SU-DHL-6 (cell line): ENCODE measurements at regions not wholly inside any gene's neighbourhood (a gene's known extent, or its start where the extent isn't known, plus 50 kb on each side); places are given as distances from the start of the nearest gene placed in this dataset.

ENCODE experiments used
- EZH2phosphoT487 ChIP-seq: fragments of 200-600 bp; sonication (generic), shearing (Covaris generic); conservative IDR thresholded peaks from 2 replicates; pipeline ENCODE4 v1.6.1; 2018; ENCODE audit warnings: mild to moderate bottlenecking, antibody characterized with exemption, low read length, moderate library complexity, mixed read lengths
- TF ChIP-seq, protein P1 (sequence below): fragments of 200-600 bp; sonication (generic); IDR thresholded peaks from one replicate; pipeline ENCODE4 v1.5.1; 2017; ENCODE audit warnings: antibody characterized with exemption, mild to moderate bottlenecking, low read length, moderate library complexity; ENCODE audit not compliant: insufficient read depth, poor library complexity, severe bottlenecking

DNA sequence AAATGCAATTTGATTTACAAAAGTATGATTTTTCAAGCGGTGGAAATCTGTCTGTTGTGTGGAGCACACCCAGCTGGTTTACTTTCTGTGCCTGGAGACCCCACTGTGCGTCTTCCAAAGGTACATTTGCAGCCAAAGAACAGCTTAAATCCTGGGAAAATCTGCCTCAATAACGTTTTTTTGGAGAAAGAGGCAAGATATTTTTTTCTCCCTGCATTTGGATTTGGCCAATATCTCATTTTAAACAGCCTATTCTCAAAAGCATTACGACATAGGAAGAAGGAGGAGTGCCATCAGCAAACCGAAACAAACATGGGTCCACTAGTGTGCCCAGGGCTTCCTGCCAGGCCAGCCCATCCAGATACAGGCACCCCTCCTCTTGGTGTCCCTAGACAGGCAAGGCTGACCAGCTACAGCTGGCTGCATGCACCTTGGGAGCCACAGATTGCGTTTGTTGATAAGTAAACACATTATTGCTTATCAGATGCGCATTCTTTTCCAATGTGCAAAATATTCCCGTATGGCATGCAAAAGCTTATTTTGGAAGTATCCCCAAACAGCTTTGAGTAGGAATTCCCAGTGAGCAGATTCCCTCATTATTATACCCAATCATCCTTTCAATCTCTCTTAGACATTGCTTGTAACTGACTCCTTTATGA, 184.5 kb upstream of the MARCKS start:
- TF ChIP-seq, protein P1, sequence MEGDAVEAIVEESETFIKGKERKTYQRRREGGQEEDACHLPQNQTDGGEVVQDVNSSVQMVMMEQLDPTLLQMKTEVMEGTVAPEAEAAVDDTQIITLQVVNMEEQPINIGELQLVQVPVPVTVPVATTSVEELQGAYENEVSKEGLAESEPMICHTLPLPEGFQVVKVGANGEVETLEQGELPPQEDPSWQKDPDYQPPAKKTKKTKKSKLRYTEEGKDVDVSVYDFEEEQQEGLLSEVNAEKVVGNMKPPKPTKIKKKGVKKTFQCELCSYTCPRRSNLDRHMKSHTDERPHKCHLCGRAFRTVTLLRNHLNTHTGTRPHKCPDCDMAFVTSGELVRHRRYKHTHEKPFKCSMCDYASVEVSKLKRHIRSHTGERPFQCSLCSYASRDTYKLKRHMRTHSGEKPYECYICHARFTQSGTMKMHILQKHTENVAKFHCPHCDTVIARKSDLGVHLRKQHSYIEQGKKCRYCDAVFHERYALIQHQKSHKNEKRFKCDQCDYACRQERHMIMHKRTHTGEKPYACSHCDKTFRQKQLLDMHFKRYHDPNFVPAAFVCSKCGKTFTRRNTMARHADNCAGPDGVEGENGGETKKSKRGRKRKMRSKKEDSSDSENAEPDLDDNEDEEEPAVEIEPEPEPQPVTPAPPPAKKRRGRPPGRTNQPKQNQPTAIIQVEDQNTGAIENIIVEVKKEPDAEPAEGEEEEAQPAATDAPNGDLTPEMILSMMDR = no peak
- TF ChIP-seq EZH2phosphoT487 = no peak
